HL-60 (cell line): ENCODE measurements at regions not wholly inside any gene's neighbourhood (a gene's known extent, or its start where the extent isn't known, plus 50 kb on each side); places are given as distances from the start of the nearest gene placed in this dataset.

Source experiments
- DNase-seq, 2 experiments: peaks; one replicate each; pipeline ENCODE4 v3.0.0-alpha.2; 2010 to 2020; ENCODE audit warnings: low read depth in 1 of 2, low spot score in 1 of 2
- H3K27ac ChIP-seq: fragments of 250-450 bp; sonication (Bioruptor Pico); replicated peaks from 2 replicates; pipeline ENCODE4 v1.5.1; 2020; ENCODE audit warnings: mild to moderate bottlenecking, moderate library complexity
- H3K27me3 ChIP-seq: fragments of 250-450 bp; sonication (Bioruptor Pico); 2 replicates; pipeline ENCODE4 v1.5.1; 2021; ENCODE audit warnings: mild to moderate bottlenecking, moderate library complexity; ENCODE audit not compliant: insufficient read depth, poor library complexity, severe bottlenecking
- H3K4me3 ChIP-seq: replicated peaks from 2 replicates; pipeline ENCODE4 v1.5.1; 2011; ENCODE audit warnings: mild to moderate bottlenecking, control low read depth, low read length; ENCODE audit not compliant: insufficient read depth
- GABPA ChIP-seq: IDR thresholded peaks from 2 replicates; pipeline ENCODE4 v1.6.1; 2012; ENCODE audit warnings: low read depth
- POLR2AphosphoS5 ChIP-seq: IDR thresholded peaks from 2 replicates; pipeline ENCODE4 v1.6.1; 2012; ENCODE audit warnings: low read depth
- REST ChIP-seq: IDR thresholded peaks from 2 replicates; pipeline ENCODE4 v1.6.1; 2012; ENCODE audit warnings: low read depth; ENCODE audit not compliant: insufficient replicate concordance
- SPI1 ChIP-seq: IDR thresholded peaks from 2 replicates; pipeline ENCODE4 v1.6.1; 2012; ENCODE audit warnings: low read depth, mild to moderate bottlenecking, borderline replicate concordance
- TF ChIP-seq, protein P1 (sequence below): IDR thresholded peaks from one replicate; pipeline ENCODE4 v1.5.1; 2011; ENCODE audit warnings: low read length, control low read depth, inconsistent platforms; ENCODE audit not compliant: insufficient read depth

- TF ChIP-seq SPI1 = no peak
- no peak for TF ChIP-seq GABPA
- TF ChIP-seq REST = no peak
- TF ChIP-seq POLR2AphosphoS5 = no peak
- TF ChIP-seq, protein P1, sequence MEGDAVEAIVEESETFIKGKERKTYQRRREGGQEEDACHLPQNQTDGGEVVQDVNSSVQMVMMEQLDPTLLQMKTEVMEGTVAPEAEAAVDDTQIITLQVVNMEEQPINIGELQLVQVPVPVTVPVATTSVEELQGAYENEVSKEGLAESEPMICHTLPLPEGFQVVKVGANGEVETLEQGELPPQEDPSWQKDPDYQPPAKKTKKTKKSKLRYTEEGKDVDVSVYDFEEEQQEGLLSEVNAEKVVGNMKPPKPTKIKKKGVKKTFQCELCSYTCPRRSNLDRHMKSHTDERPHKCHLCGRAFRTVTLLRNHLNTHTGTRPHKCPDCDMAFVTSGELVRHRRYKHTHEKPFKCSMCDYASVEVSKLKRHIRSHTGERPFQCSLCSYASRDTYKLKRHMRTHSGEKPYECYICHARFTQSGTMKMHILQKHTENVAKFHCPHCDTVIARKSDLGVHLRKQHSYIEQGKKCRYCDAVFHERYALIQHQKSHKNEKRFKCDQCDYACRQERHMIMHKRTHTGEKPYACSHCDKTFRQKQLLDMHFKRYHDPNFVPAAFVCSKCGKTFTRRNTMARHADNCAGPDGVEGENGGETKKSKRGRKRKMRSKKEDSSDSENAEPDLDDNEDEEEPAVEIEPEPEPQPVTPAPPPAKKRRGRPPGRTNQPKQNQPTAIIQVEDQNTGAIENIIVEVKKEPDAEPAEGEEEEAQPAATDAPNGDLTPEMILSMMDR = no peak
- Histone ChIP-seq H3K4me3 (no peak overlapping the region), H3K27me3 (peaks cover 2% of the 10 kb centered on the region), H3K27ac (no peak overlapping the region)
- no peak for DNase-seq
These were observed 190.2 kb downstream of the GPAM start for GRCh38 chr10:111993321-111993720.

DNA sequence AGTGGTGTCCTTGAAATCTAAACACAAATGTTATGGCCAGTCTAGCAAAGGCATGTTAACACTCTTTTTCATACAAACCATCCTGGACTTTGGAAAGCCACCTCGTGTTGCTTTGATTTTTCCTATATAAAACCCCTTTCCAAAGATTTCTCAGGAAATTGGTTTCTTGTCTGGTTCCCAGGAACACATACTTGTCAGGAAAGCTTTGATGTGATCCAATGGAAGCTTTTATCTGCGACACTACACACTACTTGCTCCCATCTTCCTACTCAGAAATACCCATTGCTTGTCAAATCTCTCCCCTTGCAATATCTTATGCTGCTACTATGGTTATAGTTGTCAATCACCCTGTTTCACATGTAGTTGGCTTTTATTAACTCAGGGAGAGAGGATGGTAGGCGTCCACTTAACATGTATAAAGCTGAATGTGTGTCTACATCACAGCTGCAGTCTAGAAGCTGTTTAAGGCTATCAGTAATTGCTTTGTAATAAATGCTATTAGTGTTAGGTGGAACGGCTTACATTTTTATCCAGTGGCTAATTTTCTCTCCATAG is 189.6 kb downstream of the GPAM start:
- Histone ChIP-seq H3K4me3 (no peak overlapping the region), H3K27me3 (peaks cover 2% of the 10 kb centered on the region), H3K27ac (no peak overlapping the region)
- no peak for DNase-seq
- TF ChIP-seq GABPA (no peak), REST (no peak), POLR2AphosphoS5 (no peak), SPI1 (no peak)
- TF ChIP-seq, protein P1 = no peak

DNA sequence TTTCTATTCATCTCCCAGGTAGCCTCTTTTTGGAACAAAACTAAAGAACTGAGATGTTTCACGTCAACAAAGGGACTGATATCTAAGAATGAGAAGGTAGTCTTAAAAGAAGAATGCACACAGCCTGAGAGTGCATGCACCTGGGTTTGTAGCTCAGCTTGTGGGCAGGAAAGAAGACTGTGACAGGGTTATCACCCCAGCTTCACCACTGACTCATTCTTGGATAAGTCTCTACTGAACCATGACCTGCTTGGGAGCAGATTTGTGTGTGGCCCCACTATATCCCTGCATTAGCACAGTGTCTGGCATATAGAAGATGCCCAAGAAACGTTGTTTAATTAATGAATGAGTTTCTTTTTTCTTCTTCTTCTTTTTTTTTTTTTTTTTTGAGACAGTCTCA is 187.5 kb downstream of the GPAM start:
- no peak for DNase-seq
- TF ChIP-seq POLR2AphosphoS5 = no peak
- TF ChIP-seq, protein P1 = no peak
- TF ChIP-seq SPI1 = no peak
- TF ChIP-seq GABPA = no peak
- no peak for TF ChIP-seq REST
- peaks cover 2% of the 10 kb centered on the region for H3K27me3 ChIP-seq
- H3K27ac ChIP-seq = no peak overlapping the region
- H3K4me3 ChIP-seq = no peak overlapping the region
